NCI-H345 treated with DMSO at 0.1 percent for 48 hours (cell line): ENCODE measurements at regions not wholly inside any gene's neighbourhood (a gene's known extent, or its start where the extent isn't known, plus 50 kb on each side); places are given as distances from the start of the nearest gene placed in this dataset.

Source experiments
- DNase-seq: peaks from one replicate; lab custom pipeline; 2025; ENCODE audit not compliant: unreplicated experiment; lab: John Stamatoyannopoulos, UW

GRCh38 chr1:55334797-55335196, 119.6 kb upstream of the USP24 start:
- DNase-seq, result no peak

GRCh38 chr1:55334160-55334559, 119.0 kb upstream of the USP24 start:
- no peak for DNase-seq

- DNase-seq, result no peak
Measured at GRCh38 chr1:55333461-55333860, 118.3 kb upstream of the USP24 start.

- no peak for DNase-seq
Measured at GRCh38 chr1:55331351-55331750, 116.2 kb upstream of the USP24 start.

GRCh38 chr1:55329808-55330432, 114.8 kb upstream of the USP24 start:
- no peak for DNase-seq

- DNase-seq, result no peak
Measured at GRCh38 chr1:55329091-55329490, 113.9 kb upstream of the USP24 start.

GRCh38 chr1:55326496-55327243, 111.5 kb upstream of the USP24 start:
- no peak for DNase-seq

- DNase-seq, result no peak
Measured at GRCh38 chr1:55323760-55324159, 108.6 kb upstream of the USP24 start.

GRCh38 chr1:55322842-55323241, 107.7 kb upstream of the USP24 start:
- DNase-seq, result no peak

GRCh38 chr1:55321942-55322341, 106.8 kb upstream of the USP24 start:
- DNase-seq, result no peak

- no peak for DNase-seq
Measured at GRCh38 chr1:55320891-55321290, 105.7 kb upstream of the USP24 start.

- DNase-seq, result no peak
Measured at GRCh38 chr1:55318116-55318817, 103.1 kb upstream of the USP24 start.

- no peak for DNase-seq
Measured at GRCh38 chr1:55317673-55318072, 102.5 kb upstream of the USP24 start.

GRCh38 chr1:55316947-55317662, 101.9 kb upstream of the USP24 start:
- no peak for DNase-seq

- no peak for DNase-seq
Measured at GRCh38 chr1:55316502-55316901, 101.3 kb upstream of the USP24 start.

GRCh38 chr1:55315552-55315951, 100.4 kb upstream of the USP24 start:
- no peak for DNase-seq

- no peak for DNase-seq
Measured at GRCh38 chr1:55314740-55315139, 99.6 kb upstream of the USP24 start.

GRCh38 chr1:55313903-55314302, 98.7 kb upstream of the USP24 start:
- DNase-seq, result peak; percentile 11

GRCh38 chr1:55311979-55312378, 96.8 kb upstream of the USP24 start:
- no peak for DNase-seq

- no peak for DNase-seq
Measured at GRCh38 chr1:55311057-55311641, 96.0 kb upstream of the USP24 start.

GRCh38 chr1:55310505-55310971, 95.4 kb upstream of the USP24 start:
- DNase-seq, result no peak
